H1 (cell line): ENCODE measurements at regions not wholly inside any gene's neighbourhood (a gene's known extent, or its start where the extent isn't known, plus 50 kb on each side); places are given as distances from the start of the nearest gene placed in this dataset.

Source experiments
- CTCF ChIA-PET: fragments of 300-600 bp; sonication (Branson Sonifier 250); formaldehyde crosslinking; loops from one replicate; lab custom pipeline; 2021; ENCODE audit not compliant: partially characterized antibody; lab: Charles Lee
- POLR2A ChIA-PET: fragments of 300-600 bp; sonication (Branson Sonifier 250); formaldehyde crosslinking; loops from one replicate; lab custom pipeline; 2021; ENCODE audit warnings: inconsistent platforms; ENCODE audit not compliant: partially characterized antibody; lab: Charles Lee
- DNase-seq, 2 experiments: peaks; one replicate each; pipeline versions ENCODE4 v3.0.0 to v3.0.0-alpha.2; 2010 to 2022; ENCODE audit warnings: low spot score in 2 of 2, low read depth in 1 of 2, mixed read lengths in 1 of 2
- FAIRE-seq: peaks from 2 replicates; lab custom pipeline; 2011; peaks lifted over from hg19 to GRCh38; lab: Jason Lieb, UNC
- H2AFZ ChIP-seq: 2 replicates; pipeline ENCODE4 v1.8.1; 2012; ENCODE audit warnings: low read length, inconsistent platforms
- H2AK5ac ChIP-seq: 2 replicates; pipeline ENCODE4 v1.6.1; 2013; ENCODE audit warnings: low read depth, low read length
- H2BK120ac ChIP-seq: replicated peaks from 2 replicates; pipeline ENCODE3; 2013; ENCODE audit warnings: low read depth, low read length, inconsistent platforms
- H2BK12ac ChIP-seq: 2 replicates; pipeline ENCODE4 v1.6.1; 2013; ENCODE audit warnings: low read depth, low read length
- H2BK15ac ChIP-seq: 2 replicates; pipeline ENCODE4 v1.6.1; 2013; ENCODE audit warnings: low read length
- H2BK20ac ChIP-seq: 2 replicates; pipeline ENCODE4 v1.6.1; 2013; ENCODE audit warnings: low read length
- H2BK5ac ChIP-seq: 2 replicates; pipeline ENCODE4 v1.6.1; 2013; ENCODE audit warnings: low read depth, low read length
- H3K14ac ChIP-seq: 2 replicates; pipeline ENCODE4 v1.6.1; 2013; ENCODE audit warnings: inconsistent platforms; ENCODE audit not compliant: insufficient read length
- H3K18ac ChIP-seq: 2 replicates; pipeline ENCODE4 v1.6.1; 2013; ENCODE audit warnings: low read length; ENCODE audit errors: extremely low read depth
- H3K23ac ChIP-seq: 2 replicates; pipeline ENCODE4 v1.6.1; 2013; ENCODE audit warnings: inconsistent platforms; ENCODE audit not compliant: insufficient read length
- H3K23me2 ChIP-seq: 2 replicates; pipeline ENCODE4 v1.6.1; 2013; ENCODE audit warnings: low read depth, low read length
- H3K27ac ChIP-seq: 2 replicates; pipeline ENCODE4 v1.6.1; 2011; ENCODE audit warnings: low read depth, low read length, inconsistent platforms
- H3K27me3 ChIP-seq, 4 experiments: replicated peaks in 1 of 4; 1 replicate in 1 of 4; 2 replicates in 3 of 4; pipeline versions ENCODE4 v1.6.1 to v1.8.1; 2011 to 2013; ENCODE audit warnings: low read length in 3 of 4, mild to moderate bottlenecking in 3 of 4, inconsistent platforms in 2 of 4, mixed read lengths in 2 of 4, moderate library complexity in 1 of 4; ENCODE audit not compliant: control insufficient read depth in 3 of 4, insufficient read depth in 3 of 4; ENCODE audit errors: extremely low read depth in 1 of 4
- H3K36me3 ChIP-seq, 4 experiments: 2 replicates each; pipeline versions ENCODE4 v1.6.1 to v1.8.1; 2011 to 2013; ENCODE audit warnings: mild to moderate bottlenecking in 4 of 4, low read length in 3 of 4, moderate library complexity in 2 of 4, control low read depth in 1 of 4, inconsistent platforms in 1 of 4; ENCODE audit not compliant: insufficient read depth in 4 of 4, control insufficient read depth in 2 of 4
- H3K4ac ChIP-seq: replicated peaks from 2 replicates; pipeline ENCODE3; 2013; ENCODE audit warnings: low read length, low read depth, mixed read lengths, inconsistent platforms; ENCODE audit not compliant: insufficient read length
- H3K4me1 ChIP-seq, 4 experiments: replicated peaks in 1 of 4; 1 replicate in 1 of 4; 2 replicates in 3 of 4; pipeline versions ENCODE4 v1.6.1 to v1.8.1; 2011 to 2013; ENCODE audit warnings: low read length in 3 of 4, inconsistent platforms in 2 of 4, mixed read lengths in 1 of 4; ENCODE audit not compliant: insufficient read depth in 4 of 4, control insufficient read depth in 3 of 4
- H3K4me2 ChIP-seq, 2 experiments: 2 replicates each; pipeline versions ENCODE4 v1.6.1 to v1.8.1; 2011 to 2013; ENCODE audit warnings: low read depth in 2 of 2, low read length in 2 of 2, control low read depth in 1 of 2, inconsistent platforms in 1 of 2, mild to moderate bottlenecking in 1 of 2; ENCODE audit not compliant: insufficient read depth in 1 of 2
- H3K4me3 ChIP-seq, 4 experiments: fragments of 200-600, 300-600 bp in 1 of 4; sonication (generic), shearing (Covaris generic), sonication (Bioruptor Twin) in 1 of 4; 2 replicates each; pipeline versions ENCODE4 v1.5.1 to v1.8.1; 2011 to 2016; ENCODE audit warnings: low read length in 4 of 4, low read depth in 3 of 4, control low read depth in 2 of 4, inconsistent platforms in 2 of 4, mild to moderate bottlenecking in 2 of 4, mixed read lengths in 1 of 4, moderate library complexity in 1 of 4; ENCODE audit not compliant: insufficient read depth in 2 of 4; ENCODE audit errors: extremely low read depth in 1 of 4
- H3K56ac ChIP-seq: replicated peaks from 2 replicates; pipeline ENCODE3; 2013; ENCODE audit warnings: low read depth, mild to moderate bottlenecking, mixed read lengths, low read length, inconsistent platforms; ENCODE audit not compliant: insufficient read length
- H3K79me1 ChIP-seq: 2 replicates; pipeline ENCODE4 v1.6.1; 2013; ENCODE audit warnings: low read depth, low read length, control low read depth
- H3K79me2 ChIP-seq, 2 experiments: 2 replicates each; pipeline versions ENCODE4 v1.6.1 to v1.8.1; 2012 to 2013; ENCODE audit warnings: low read length in 2 of 2, mild to moderate bottlenecking in 2 of 2, inconsistent platforms in 1 of 2; ENCODE audit not compliant: insufficient read depth in 2 of 2, control insufficient read depth in 1 of 2
- H3K9ac ChIP-seq, 4 experiments: replicated peaks in 1 of 4; 1 replicate in 1 of 4; 2 replicates in 3 of 4; pipeline versions ENCODE4 v1.6.1 to v1.8.1; 2011 to 2013; ENCODE audit warnings: low read depth in 3 of 4, low read length in 3 of 4, control low read depth in 2 of 4, mild to moderate bottlenecking in 2 of 4, moderate library complexity in 2 of 4, inconsistent platforms in 1 of 4; ENCODE audit errors: extremely low read depth in 1 of 4
- H3K9me3 ChIP-seq, 2 experiments: 2 replicates each; pipeline versions ENCODE4 v1.6.1 to v1.8.1; 2012 to 2013; ENCODE audit warnings: mild to moderate bottlenecking in 2 of 2, moderate library complexity in 2 of 2, control low read depth in 1 of 2, inconsistent platforms in 1 of 2, low read depth in 1 of 2, low read length in 1 of 2, mixed read lengths in 1 of 2; ENCODE audit not compliant: insufficient read depth in 2 of 2
- H4K20me1 ChIP-seq, 2 experiments: replicated peaks in 1 of 2; 2 replicates each; pipeline versions ENCODE3 to v1.8.1; 2011 to 2013; ENCODE audit warnings: inconsistent platforms in 2 of 2, low read length in 2 of 2, mild to moderate bottlenecking in 1 of 2; ENCODE audit not compliant: insufficient read depth in 2 of 2, control insufficient read depth in 1 of 2
- H4K5ac ChIP-seq: 2 replicates; pipeline ENCODE4 v1.6.1; 2013; ENCODE audit warnings: low read length, low read depth, mixed read lengths, inconsistent platforms; ENCODE audit not compliant: insufficient read length
- H4K8ac ChIP-seq: 2 replicates; pipeline ENCODE4 v1.8.0; 2013; ENCODE audit warnings: mild to moderate bottlenecking, moderate library complexity, low read length, inconsistent platforms; ENCODE audit not compliant: insufficient read depth; ENCODE audit errors: extremely low read depth
- H4K91ac ChIP-seq: replicated peaks from 2 replicates; pipeline ENCODE3; 2013; ENCODE audit warnings: low read length, mixed read lengths, inconsistent platforms; ENCODE audit not compliant: insufficient read length
- CTCF ChIP-seq, 3 experiments: IDR thresholded peaks; 1 replicate in 2 of 3; 2 replicates in 1 of 3; pipeline versions ENCODE4 v1.5.1 to v1.6.1; 2011; ENCODE audit warnings: low read length in 3 of 3, mild to moderate bottlenecking in 3 of 3, inconsistent platforms in 2 of 3, low read depth in 1 of 3, moderate library complexity in 1 of 3; ENCODE audit not compliant: insufficient read depth in 1 of 3; ENCODE audit errors: control extremely low read depth in 1 of 3
- TAF7 ChIP-seq: optimal IDR thresholded peaks from 2 replicates; pipeline ENCODE3; 2011; ENCODE audit warnings: low read depth, mild to moderate bottlenecking, inconsistent platforms, low read length, moderate library complexity, borderline replicate concordance
- WGBS, 2 experiments: shearing (Covaris generic) in 1 of 2; methylation state at CpG; one replicate each; pipeline versions ENCODE4 v1.1.6 to v1.1.7; 2013 to 2015; ENCODE audit warnings: low lambda C conversion rate in 2 of 2, mixed read lengths in 2 of 2, inconsistent platforms in 1 of 2, low coverage in 1 of 2, missing lambda C conversion rate in 1 of 2; ENCODE audit not compliant: insufficient replicate concordance in 2 of 2, insufficient coverage in 1 of 2, insufficient read length in 1 of 2; ENCODE audit errors: extremely low coverage in 1 of 2, missing lambda C conversion rate in 1 of 2; 5-methylcytosine and 5-hydroxymethylcytosine counted together

DNA sequence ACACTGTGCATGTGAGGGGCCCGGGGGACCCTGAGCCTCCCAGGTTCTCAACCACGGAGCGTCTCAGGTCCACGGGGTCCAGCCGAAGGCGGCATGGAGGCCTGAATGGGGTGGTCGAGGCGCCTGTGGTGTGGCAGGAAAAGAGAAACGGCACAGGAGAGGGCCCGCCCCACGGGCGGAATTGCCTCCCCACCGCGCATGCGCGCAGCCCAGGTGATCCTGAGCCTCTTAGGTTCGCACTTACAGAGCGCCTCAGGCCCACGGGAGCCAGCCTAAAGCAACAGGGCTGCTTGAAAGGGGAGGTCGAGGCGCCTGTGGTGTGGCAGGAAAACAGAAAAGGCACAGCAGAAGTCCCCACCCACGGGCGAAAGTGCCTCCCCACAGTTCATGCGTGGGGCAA is 311.0 kb downstream of the ALG10 start:
- Histone ChIP-seq H4K91ac (no peak overlapping the region), H2BK120ac (no peak overlapping the region), H3K18ac (no peak overlapping the region), H2BK5ac (no peak overlapping the region), H4K8ac (no peak overlapping the region), H3K79me2 (no peaks in the 10 kb centered on the region), H3K56ac (no peak overlapping the region), H2BK15ac (no peak overlapping the region), H2AK5ac (no peak overlapping the region), H3K27ac (no peak overlapping the region), H3K14ac (no peak overlapping the region), H2BK12ac (no peak overlapping the region), H3K79me1 (no peaks in the 10 kb centered on the region), H4K5ac (no peak overlapping the region), H3K4me1 (no peaks in the 10 kb centered on the region), H3K27me3 (no peaks in the 10 kb centered on the region), H3K36me3 (peaks cover 0 to 3% (median 0%) of the 10 kb centered on the region in 4 experiments; a peak in 1 of 8 replicates), H3K4ac (no peak overlapping the region), H3K9ac (no peak overlapping the region), H2BK20ac (no peak overlapping the region), H3K9me3 (peaks cover 62 to 100% of the 10 kb centered on the region in 2 experiments), H3K4me3 (no peak overlapping the region), H3K23ac (no peak overlapping the region), H3K23me2 (no peaks in the 10 kb centered on the region), H3K4me2 (no peak overlapping the region), H4K20me1 (no peaks in the 10 kb centered on the region), H2AFZ (no peak overlapping the region)
- no peak for TF ChIP-seq TAF7
- no peak for TF ChIP-seq CTCF (IDR thresholded peaks at IDR 0.05; ENCODE audit: control extremely low read depth in 1 of 3, insufficient read depth in 1 of 3, low read depth in 1 of 3, low read length in 3 of 3)
- ChIA-PET CTCF (no interaction called here), POLR2A (no interaction called here)
- WGBS, 2 experiments = 83% methylated on average over 20 of the region's 24 CpGs; no CpG with 5 or more reads in 1 of the 2 experiments
- DNase-seq (no peak), FAIRE-seq (no peak)
